Lung (tissue), 11 donors: ENCODE measurements at regions not wholly inside any gene's neighbourhood (a gene's known extent, or its start where the extent isn't known, plus 50 kb on each side); places are given as distances from the start of the nearest gene placed in this dataset.
A peak's percentile ranks its signal among the peaks of the same experiment; 100 is the strongest.

Experiments
- ATAC-seq: fragments of 200-7000 bp; cut with Tn5 transposase; one replicate; pipeline ENCODE4 v1.9.1; 2020; ENCODE audit warnings: moderate number of reproducible peaks; ENCODE audit not compliant: insufficient read depth, low FRiP score
- DNase-seq, 3 donors: peaks; one replicate each; pipeline ENCODE4 v3.0.0-alpha.2; 2013 to 2017
- H3K27ac ChIP-seq, 2 donors: one replicate each; pipeline ENCODE4 v1.5.1; 2013; ENCODE audit warnings: mild to moderate bottlenecking in 2 of 2, moderate library complexity in 2 of 2, control low read depth in 1 of 2, inconsistent platforms in 1 of 2, low read depth in 1 of 2, low read length in 1 of 2
- H3K27me3 ChIP-seq, 3 donors: one replicate each; pipeline ENCODE4 v1.5.1; 2013; ENCODE audit warnings: low read length in 2 of 3; ENCODE audit not compliant: control insufficient read depth in 3 of 3, insufficient read depth in 3 of 3
- H3K36me3 ChIP-seq, 4 donors: one replicate each; pipeline ENCODE4 v1.5.1; 2013; ENCODE audit warnings: low read length in 4 of 4, mild to moderate bottlenecking in 1 of 4, moderate library complexity in 1 of 4; ENCODE audit not compliant: control insufficient read depth in 4 of 4, insufficient read depth in 4 of 4
- H3K4me1 ChIP-seq, 5 donors: one replicate each; pipeline ENCODE4 v1.5.1; 2013; ENCODE audit warnings: low read length in 5 of 5, mild to moderate bottlenecking in 2 of 5, moderate library complexity in 1 of 5; ENCODE audit not compliant: control insufficient read depth in 5 of 5, insufficient read depth in 5 of 5
- H3K4me3 ChIP-seq: one replicate; pipeline ENCODE4 v1.5.1; 2013; ENCODE audit warnings: mild to moderate bottlenecking, control low read depth, moderate library complexity
- H3K9ac ChIP-seq, 2 donors: one replicate each; pipeline ENCODE4 v1.5.1; 2013; ENCODE audit warnings: low read length in 2 of 2, control low read depth in 1 of 2; ENCODE audit not compliant: insufficient read depth in 1 of 2
- H3K9me3 ChIP-seq, 4 donors: one replicate each; pipeline ENCODE4 v1.5.1; 2013; ENCODE audit warnings: low read length in 3 of 4, mild to moderate bottlenecking in 1 of 4, moderate library complexity in 1 of 4; ENCODE audit not compliant: control insufficient read depth in 4 of 4, insufficient read depth in 3 of 4
- WGBS, 2 donors: extraction: QIAGEN DNeasy Blood & Tissue Kit; methylation state at CpG; one replicate each; pipeline ENCODE4 v1.1.7; 2013; 5-methylcytosine and 5-hydroxymethylcytosine counted together
- TF ChIP-seq, protein P1 (sequence below): IDR thresholded peaks from 2 replicates; pipeline ENCODE4 v1.5.1; 2012; ENCODE audit warnings: mild to moderate bottlenecking; ENCODE audit errors: control extremely low read depth, extremely low read depth
- donor health status: control.
- donor health status: control.
- donor health status: Bipolar disorder and iron deficiency.
- donor health status: healthy.
- donor health status: DM: yes; HTN: yes; CAD: no.

DNA sequence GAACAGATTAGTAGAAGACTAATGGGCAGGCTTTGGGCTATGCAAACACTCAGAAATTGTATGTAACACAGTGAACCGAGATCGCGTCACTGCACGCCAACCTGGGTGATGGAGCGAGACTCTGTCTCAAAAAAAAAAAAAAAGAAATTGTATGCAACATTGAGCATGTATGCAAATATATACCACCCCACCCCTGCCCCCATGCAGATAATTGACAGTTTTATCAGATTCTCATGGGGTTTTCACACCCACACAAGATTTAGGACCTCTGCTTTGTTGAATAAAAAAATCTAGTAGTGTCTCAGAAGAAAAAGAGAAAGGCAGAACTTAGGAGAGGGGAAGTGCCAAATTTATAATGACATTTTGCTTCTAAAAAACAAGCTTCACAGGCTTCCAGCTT lies 131.6 kb upstream of the FN1 start:
- no peaks in the 10 kb centered on the region for H3K27me3 ChIP-seq
- no peak overlapping the region for H3K4me3 ChIP-seq
- no peak overlapping the region for H3K9ac ChIP-seq
- TF ChIP-seq, protein P1, sequence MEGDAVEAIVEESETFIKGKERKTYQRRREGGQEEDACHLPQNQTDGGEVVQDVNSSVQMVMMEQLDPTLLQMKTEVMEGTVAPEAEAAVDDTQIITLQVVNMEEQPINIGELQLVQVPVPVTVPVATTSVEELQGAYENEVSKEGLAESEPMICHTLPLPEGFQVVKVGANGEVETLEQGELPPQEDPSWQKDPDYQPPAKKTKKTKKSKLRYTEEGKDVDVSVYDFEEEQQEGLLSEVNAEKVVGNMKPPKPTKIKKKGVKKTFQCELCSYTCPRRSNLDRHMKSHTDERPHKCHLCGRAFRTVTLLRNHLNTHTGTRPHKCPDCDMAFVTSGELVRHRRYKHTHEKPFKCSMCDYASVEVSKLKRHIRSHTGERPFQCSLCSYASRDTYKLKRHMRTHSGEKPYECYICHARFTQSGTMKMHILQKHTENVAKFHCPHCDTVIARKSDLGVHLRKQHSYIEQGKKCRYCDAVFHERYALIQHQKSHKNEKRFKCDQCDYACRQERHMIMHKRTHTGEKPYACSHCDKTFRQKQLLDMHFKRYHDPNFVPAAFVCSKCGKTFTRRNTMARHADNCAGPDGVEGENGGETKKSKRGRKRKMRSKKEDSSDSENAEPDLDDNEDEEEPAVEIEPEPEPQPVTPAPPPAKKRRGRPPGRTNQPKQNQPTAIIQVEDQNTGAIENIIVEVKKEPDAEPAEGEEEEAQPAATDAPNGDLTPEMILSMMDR = no peak
- WGBS, 2 donors = 95 to 99% methylated on average over 5 of the region's 5 CpGs
- ATAC-seq = no peak
- H3K4me1 ChIP-seq = no peaks in the 10 kb centered on the region
- no peaks in the 10 kb centered on the region for H3K9me3 ChIP-seq
- no peak for DNase-seq
- no peaks in the 10 kb centered on the region for H3K36me3 ChIP-seq
- no peak overlapping the region for H3K27ac ChIP-seq

DNA sequence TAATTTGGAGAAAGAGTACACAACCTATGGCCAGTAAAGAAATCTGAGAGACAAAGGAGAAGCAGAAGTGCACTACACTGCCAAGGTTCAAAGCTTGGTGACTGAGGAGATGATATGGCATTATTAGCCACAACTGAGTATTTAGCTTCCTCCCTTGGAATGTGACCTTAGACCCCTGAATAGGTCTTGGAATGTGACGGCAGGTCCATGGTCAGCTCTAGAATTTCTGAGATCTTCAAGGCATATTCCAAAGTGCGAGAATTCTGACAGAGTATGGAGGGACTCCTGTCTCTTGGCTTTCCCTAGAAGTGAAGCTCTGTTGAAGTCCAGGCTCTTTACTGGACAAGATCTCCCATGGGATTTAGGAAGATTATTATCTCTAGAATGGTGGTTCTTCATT lies 130.0 kb upstream of the FN1 start:
- H3K27me3 ChIP-seq = no peaks in the 10 kb centered on the region
- H3K27ac ChIP-seq = no peak overlapping the region
- H3K9ac ChIP-seq = no peak overlapping the region
- no peak overlapping the region for H3K4me3 ChIP-seq
- no peaks in the 10 kb centered on the region for H3K9me3 ChIP-seq
- no peak for DNase-seq
- ATAC-seq = no peak
- H3K36me3 ChIP-seq = no peaks in the 10 kb centered on the region
- 92 to 95% methylated on average over 2 of the region's 2 CpGs for WGBS, 2 donors
- TF ChIP-seq, protein P1 = no peak
- no peaks in the 10 kb centered on the region for H3K4me1 ChIP-seq

DNA sequence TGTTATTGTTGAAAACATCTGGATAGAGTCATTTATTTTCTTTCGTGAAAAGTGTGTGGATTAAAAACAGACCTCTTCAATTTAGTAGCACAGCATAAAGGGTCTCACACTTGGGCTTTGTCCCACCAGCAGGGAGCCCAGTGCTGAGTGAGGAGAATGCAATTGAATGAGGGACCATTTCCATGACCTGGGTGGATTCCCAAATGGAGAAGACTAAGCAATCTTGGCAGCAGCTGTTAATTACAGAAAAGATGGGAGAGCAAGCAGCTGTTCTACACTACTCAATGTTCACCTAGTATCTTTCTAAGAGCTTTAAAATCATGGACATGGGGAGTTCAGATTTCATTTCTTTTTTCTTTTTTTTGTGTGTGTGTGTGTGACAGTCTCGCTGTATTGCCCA lies 121.8 kb upstream of the FN1 start:
- 88 to 97% methylated on average over 2 of the region's 2 CpGs for WGBS, 2 donors
- ATAC-seq (no peak), DNase-seq (no peak)

DNA sequence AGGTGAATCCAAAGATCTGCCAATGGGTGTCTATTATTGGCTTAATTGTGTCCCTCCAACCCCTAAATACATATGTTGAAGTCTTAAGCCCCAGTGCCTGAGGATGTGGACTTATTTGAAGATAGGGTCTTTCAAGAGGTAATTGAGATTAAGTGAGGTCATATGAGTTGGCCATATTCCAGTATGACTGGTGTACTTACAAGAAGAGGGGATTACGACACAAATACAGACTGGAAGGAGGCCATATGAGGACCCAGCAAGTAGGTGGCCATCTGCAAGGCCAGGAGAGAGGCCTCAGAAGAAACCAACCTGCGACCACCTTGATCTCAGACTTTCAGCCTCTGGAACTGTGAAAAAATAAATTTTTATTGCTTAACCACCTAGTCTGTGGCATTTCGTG lies 121.1 kb upstream of the FN1 start:
- Histone ChIP-seq H3K36me3 (no peaks in the 10 kb centered on the region), H3K4me3 (no peak overlapping the region), H3K27ac (no peak overlapping the region), H3K9me3 (no peaks in the 10 kb centered on the region), H3K4me1 (peaks cover 0 to 4% (median 0%) of the 10 kb centered on the region in 5 donors), H3K9ac (no peak overlapping the region), H3K27me3 (no peaks in the 10 kb centered on the region)
- no peak for ATAC-seq
- TF ChIP-seq, protein P1 = no peak
- 83 to 84% methylated on average over 3 of the region's 3 CpGs for WGBS, 2 donors
- DNase-seq = peak in 1 of 3 donors; percentile 54

More for the DNA sequence above, 121.8 kb upstream of the FN1 start:
- H3K9me3 ChIP-seq = no peaks in the 10 kb centered on the region
- H3K4me3 ChIP-seq = no peak overlapping the region
- H3K4me1 ChIP-seq = peaks cover 0 to 4% (median 0%) of the 10 kb centered on the region in 5 donors
- no peak overlapping the region for H3K9ac ChIP-seq
- H3K27ac ChIP-seq = no peak overlapping the region
- no peaks in the 10 kb centered on the region for H3K27me3 ChIP-seq
- TF ChIP-seq, protein P1 = no peak
- H3K36me3 ChIP-seq = no peaks in the 10 kb centered on the region
